ENCODE measurements at regions not wholly inside any gene's neighbourhood (a gene's known extent, or its start where the extent isn't known, plus 50 kb on each side); places are given as distances from the start of the nearest gene placed in this dataset.

DNA sequence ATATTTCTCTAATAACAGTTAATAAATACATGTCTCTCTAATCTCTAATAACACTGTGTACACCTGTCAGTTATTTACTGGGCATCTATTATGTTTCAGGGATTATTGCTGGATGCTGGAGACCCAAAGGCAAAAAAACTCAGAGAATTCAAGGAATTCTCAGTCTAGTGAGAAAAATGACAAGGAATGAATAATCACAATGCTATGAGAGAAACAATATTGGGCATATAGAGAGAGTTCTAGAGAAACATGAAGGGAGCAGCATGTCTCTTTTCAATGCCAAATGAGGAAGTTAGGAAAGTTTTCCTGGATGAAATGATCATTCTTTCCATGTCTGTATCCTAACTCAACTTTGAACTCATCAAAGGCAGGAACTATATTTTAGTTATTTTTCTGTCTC lies 82.8 kb downstream of the TNFSF18 start:
- no peak overlapping the region for H3K27ac ChIP-seq
- DNase-seq: no peak
- intact Hi-C loops (cut with DNase I): no loop called here
- H3K27me3 ChIP-seq: no peaks in the 10 kb centered on the region
- no peaks in the 10 kb centered on the region for H3K4me1 ChIP-seq (replicated peaks in 1 of 2)
- H3K36me3 ChIP-seq (replicated peaks in 1 of 2): no peaks in the 10 kb centered on the region
- TF ChIP-seq, protein P1, sequence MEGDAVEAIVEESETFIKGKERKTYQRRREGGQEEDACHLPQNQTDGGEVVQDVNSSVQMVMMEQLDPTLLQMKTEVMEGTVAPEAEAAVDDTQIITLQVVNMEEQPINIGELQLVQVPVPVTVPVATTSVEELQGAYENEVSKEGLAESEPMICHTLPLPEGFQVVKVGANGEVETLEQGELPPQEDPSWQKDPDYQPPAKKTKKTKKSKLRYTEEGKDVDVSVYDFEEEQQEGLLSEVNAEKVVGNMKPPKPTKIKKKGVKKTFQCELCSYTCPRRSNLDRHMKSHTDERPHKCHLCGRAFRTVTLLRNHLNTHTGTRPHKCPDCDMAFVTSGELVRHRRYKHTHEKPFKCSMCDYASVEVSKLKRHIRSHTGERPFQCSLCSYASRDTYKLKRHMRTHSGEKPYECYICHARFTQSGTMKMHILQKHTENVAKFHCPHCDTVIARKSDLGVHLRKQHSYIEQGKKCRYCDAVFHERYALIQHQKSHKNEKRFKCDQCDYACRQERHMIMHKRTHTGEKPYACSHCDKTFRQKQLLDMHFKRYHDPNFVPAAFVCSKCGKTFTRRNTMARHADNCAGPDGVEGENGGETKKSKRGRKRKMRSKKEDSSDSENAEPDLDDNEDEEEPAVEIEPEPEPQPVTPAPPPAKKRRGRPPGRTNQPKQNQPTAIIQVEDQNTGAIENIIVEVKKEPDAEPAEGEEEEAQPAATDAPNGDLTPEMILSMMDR (IDR thresholded peaks at IDR 0.05): no peak
- TF ChIP-seq POLR2A (IDR thresholded peaks at IDR 0.05): no peak
- H3K9me3 ChIP-seq (replicated peaks in 1 of 3): no peaks in the 10 kb centered on the region
- no peak overlapping the region for H3K4me3 ChIP-seq

DNA sequence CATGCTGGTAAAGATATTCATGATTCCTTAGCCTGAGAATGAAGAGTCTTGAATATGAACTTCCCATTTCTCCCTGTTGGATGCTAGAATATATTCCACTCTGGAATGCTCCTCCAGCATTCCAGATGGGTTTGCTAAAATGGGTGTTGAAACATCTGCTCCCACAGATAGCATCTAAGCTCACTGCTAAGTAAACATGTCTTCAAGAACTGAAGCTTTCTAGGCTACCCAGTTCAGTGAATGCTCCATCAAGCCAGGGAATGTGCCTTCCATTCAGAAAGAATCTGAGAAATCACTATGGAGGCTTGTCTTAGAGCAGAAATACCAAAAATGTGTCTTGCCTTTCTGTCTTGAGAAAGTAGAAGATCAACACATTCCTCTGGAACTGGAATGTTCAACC lies 81.1 kb downstream of the TNFSF18 start:
- DNase-seq: no peak
- H3K36me3 ChIP-seq (replicated peaks in 1 of 2): no peaks in the 10 kb centered on the region
- intact Hi-C loops (cut with DNase I): no loop called here
- no peaks in the 10 kb centered on the region for H3K9me3 ChIP-seq (replicated peaks in 1 of 3)
- H3K27ac ChIP-seq: no peak overlapping the region
- no peak for TF ChIP-seq POLR2A (IDR thresholded peaks at IDR 0.05)
- H3K4me3 ChIP-seq: no peak overlapping the region
- no peaks in the 10 kb centered on the region for H3K4me1 ChIP-seq (replicated peaks in 1 of 2)
- no peaks in the 10 kb centered on the region for H3K27me3 ChIP-seq

DNA sequence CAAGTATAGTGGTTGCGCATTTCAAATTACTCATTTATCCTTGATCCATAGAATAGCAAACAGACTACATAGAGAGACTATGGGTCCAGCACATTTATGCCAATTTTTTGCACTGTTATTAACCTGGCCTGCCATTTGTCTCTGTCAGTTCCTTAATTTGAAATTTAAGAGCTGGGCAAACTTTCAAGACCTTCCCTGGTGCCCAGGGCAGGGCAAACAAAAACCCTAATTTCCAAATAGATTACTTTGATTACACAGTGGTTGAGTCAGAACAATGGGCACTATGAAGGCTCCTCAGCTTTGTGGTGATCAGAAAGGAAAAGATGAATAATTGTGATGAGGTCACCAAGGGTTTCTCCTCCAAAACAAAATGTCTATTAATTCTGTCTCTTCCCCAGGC lies 80.6 kb downstream of the TNFSF18 start:
- no peak overlapping the region for H3K4me3 ChIP-seq
- no peak overlapping the region for H3K27ac ChIP-seq
- DNase-seq: no peak
- intact Hi-C loops (cut with DNase I): no loop called here
- no peaks in the 10 kb centered on the region for H3K4me1 ChIP-seq (replicated peaks in 1 of 2)
- no peaks in the 10 kb centered on the region for H3K27me3 ChIP-seq
- no peak for TF ChIP-seq POLR2A (IDR thresholded peaks at IDR 0.05)
- TF ChIP-seq, protein P1 (IDR thresholded peaks at IDR 0.05): no peak
- 91 to 98% (median 97%) methylated on average over 1 of the region's 1 CpG for WGBS, 4 donors
- no peaks in the 10 kb centered on the region for H3K36me3 ChIP-seq (replicated peaks in 1 of 2)
- H3K9me3 ChIP-seq (replicated peaks in 1 of 3): no peaks in the 10 kb centered on the region

DNA sequence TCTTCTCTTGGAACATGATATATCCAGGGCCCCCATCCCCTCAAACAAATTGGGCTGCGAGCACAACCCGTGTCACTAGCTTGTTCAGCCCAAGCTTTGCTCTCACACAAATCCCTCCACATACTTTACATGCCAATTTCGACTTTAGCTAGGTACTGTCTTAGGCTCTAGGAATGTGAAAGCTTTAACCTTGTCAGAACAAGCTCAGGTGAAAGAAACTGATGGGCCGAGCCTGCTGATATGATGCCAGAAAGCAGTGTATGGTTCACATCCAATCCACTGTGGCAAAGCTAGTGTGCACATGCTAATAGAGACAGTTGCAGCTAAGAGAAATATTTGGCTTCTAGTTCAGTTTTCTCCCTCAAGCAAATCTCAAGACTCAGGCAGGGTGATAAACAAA lies 79.5 kb downstream of the TNFSF18 start:
- Histone ChIP-seq H3K4me1 (replicated peaks in 1 of 2) (peaks cover 0 to 4% of the 10 kb centered on the region in 2 donors), H3K27ac (no peak overlapping the region), H3K9me3 (replicated peaks in 1 of 3) (no peaks in the 10 kb centered on the region), H3K4me3 (no peak overlapping the region), H3K36me3 (replicated peaks in 1 of 2) (no peaks in the 10 kb centered on the region), H3K27me3 (no peaks in the 10 kb centered on the region)
- intact Hi-C loops (cut with DNase I): no loop called here
- 70 to 87% (median 76%) methylated on average over 4 of the region's 4 CpGs for WGBS, 4 donors
- TF ChIP-seq, protein P1 (IDR thresholded peaks at IDR 0.05): no peak
- no peak for TF ChIP-seq POLR2A (IDR thresholded peaks at IDR 0.05)
- no peak for DNase-seq

DNA sequence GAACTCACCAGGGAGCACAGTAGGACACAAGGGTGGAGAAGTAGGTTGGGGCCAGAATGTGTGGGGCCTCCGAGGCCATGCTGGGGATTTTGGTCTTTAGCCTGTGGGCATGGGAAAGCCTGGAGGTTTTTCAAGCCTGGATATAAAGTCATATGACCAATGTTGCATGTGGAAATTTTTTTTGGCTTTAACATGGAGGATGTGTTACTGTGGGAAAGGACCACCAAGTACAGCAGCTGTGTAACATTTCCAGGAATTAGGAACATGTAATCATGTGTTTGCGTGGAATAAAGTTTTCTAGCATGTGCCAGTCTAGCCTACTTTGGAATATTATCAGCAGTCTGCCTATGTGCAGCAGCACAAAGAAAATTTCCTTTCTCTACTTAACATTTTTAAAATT lies 78.5 kb downstream of the TNFSF18 start:
- TF ChIP-seq POLR2A (IDR thresholded peaks at IDR 0.05): no peak
- TF ChIP-seq, protein P1 (IDR thresholded peaks at IDR 0.05): no peak
- H3K4me1 ChIP-seq (replicated peaks in 1 of 2): peaks cover 0 to 5% of the 10 kb centered on the region in 2 donors
- H3K27me3 ChIP-seq: no peaks in the 10 kb centered on the region
- no peaks in the 10 kb centered on the region for H3K9me3 ChIP-seq (replicated peaks in 1 of 3)
- intact Hi-C loops (cut with DNase I): no loop called here
- no peak overlapping the region for H3K27ac ChIP-seq
- 72 to 88% (median 77%) methylated on average over 2 of the region's 2 CpGs for WGBS, 4 donors
- no peaks in the 10 kb centered on the region for H3K36me3 ChIP-seq (replicated peaks in 1 of 2)
- DNase-seq: no peak
- no peak overlapping the region for H3K4me3 ChIP-seq

Measured in adrenal gland (tissue), 9 donors.